Trophoblast cell (in vitro differentiated cells and primary cell): ENCODE measurements at regions not wholly inside any gene's neighbourhood (a gene's known extent, or its start where the extent isn't known, plus 50 kb on each side); places are given as distances from the start of the nearest gene placed in this dataset.
"Not testable (repeated sequence)": the region's sequence is repeated elsewhere in the genome, so short reads cannot be mapped to it uniquely, and the experiment has no call there.

Experiments used
- DNase-seq, 2 donors: peaks; one replicate each; pipeline ENCODE4 v3.0.0-alpha.2; 2016
- H2AFZ ChIP-seq: 2 replicates; pipeline ENCODE4 v1.6.1; 2013; ENCODE audit warnings: low read length, moderate library complexity, mild to moderate bottlenecking; ENCODE audit not compliant: insufficient read depth, poor library complexity
- H2AK5ac ChIP-seq: 2 replicates; pipeline ENCODE4 v1.6.1; 2013; ENCODE audit warnings: mild to moderate bottlenecking, low read length
- H2BK120ac ChIP-seq: 2 replicates; pipeline ENCODE4 v1.6.1; 2013; ENCODE audit warnings: low read length, mild to moderate bottlenecking, moderate library complexity; ENCODE audit not compliant: insufficient read depth, poor library complexity
- H2BK12ac ChIP-seq: 2 replicates; pipeline ENCODE4 v1.6.1; 2013; ENCODE audit warnings: mild to moderate bottlenecking, low read length, moderate library complexity
- H2BK5ac ChIP-seq: 2 replicates; pipeline ENCODE4 v1.6.1; 2013; ENCODE audit warnings: low read length, low read depth, moderate library complexity, mild to moderate bottlenecking; ENCODE audit not compliant: poor library complexity
- H3K14ac ChIP-seq: 2 replicates; pipeline ENCODE4 v1.6.1; 2013; ENCODE audit warnings: mild to moderate bottlenecking, low read length
- H3K18ac ChIP-seq: 2 replicates; pipeline ENCODE4 v1.6.1; 2013; ENCODE audit warnings: mild to moderate bottlenecking, low read length
- H3K23ac ChIP-seq: 2 replicates; pipeline ENCODE4 v1.6.1; 2013; ENCODE audit warnings: low read length
- H3K27ac ChIP-seq: 2 replicates; pipeline ENCODE4 v1.5.1; 2013; ENCODE audit warnings: low read depth, mild to moderate bottlenecking, inconsistent platforms, low read length, moderate library complexity
- H3K27me3 ChIP-seq: 2 replicates; pipeline ENCODE4 v1.6.1; 2013; ENCODE audit warnings: inconsistent platforms, mild to moderate bottlenecking, low read length, moderate library complexity; ENCODE audit not compliant: insufficient read depth
- H3K36me3 ChIP-seq, 2 experiments: 1 replicate in 1 of 2; 2 replicates in 1 of 2; pipeline ENCODE4 v1.6.1; 2013; ENCODE audit warnings: low read length in 2 of 2, mild to moderate bottlenecking in 2 of 2, moderate library complexity in 1 of 2; ENCODE audit not compliant: insufficient read depth in 2 of 2, control insufficient read depth in 1 of 2
- H3K4ac ChIP-seq: 2 replicates; pipeline ENCODE4 v1.6.1; 2013; ENCODE audit warnings: low read depth, mild to moderate bottlenecking, low read length, moderate library complexity
- H3K4me1 ChIP-seq, 2 experiments: 1 replicate in 1 of 2; 2 replicates in 1 of 2; pipeline ENCODE4 v1.6.1; 2013; ENCODE audit warnings: low read length in 2 of 2, mild to moderate bottlenecking in 2 of 2, moderate library complexity in 1 of 2; ENCODE audit not compliant: insufficient read depth in 2 of 2, control insufficient read depth in 1 of 2
- H3K4me2 ChIP-seq: 2 replicates; pipeline ENCODE4 v1.6.1; 2013; ENCODE audit warnings: inconsistent platforms, mild to moderate bottlenecking, low read length, moderate library complexity
- H3K4me3 ChIP-seq: 2 replicates; pipeline ENCODE4 v1.5.1; 2013; ENCODE audit warnings: mild to moderate bottlenecking, low read depth, low read length, inconsistent platforms
- H3K79me1 ChIP-seq: one replicate; pipeline ENCODE4 v1.6.1; 2013; ENCODE audit warnings: low read length
- H3K79me2 ChIP-seq: 2 replicates; pipeline ENCODE4 v1.6.1; 2013; ENCODE audit warnings: low read length, mild to moderate bottlenecking; ENCODE audit not compliant: control insufficient read depth, insufficient read depth, poor library complexity
- H3K9ac ChIP-seq: 2 replicates; pipeline ENCODE4 v1.6.1; 2013; ENCODE audit warnings: mild to moderate bottlenecking, low read length
- H3K9me3 ChIP-seq: 2 replicates; pipeline ENCODE4 v1.6.1; 2013; ENCODE audit warnings: low read depth, mild to moderate bottlenecking, control low read depth, inconsistent platforms, low read length; ENCODE audit not compliant: insufficient read depth
- H4K12ac ChIP-seq: 2 replicates; pipeline ENCODE4 v1.6.1; 2013; ENCODE audit warnings: low read depth, mild to moderate bottlenecking, low read length, moderate library complexity
- H4K8ac ChIP-seq: 2 replicates; pipeline ENCODE4 v1.6.1; 2013; ENCODE audit warnings: low read depth, mild to moderate bottlenecking, low read length, moderate library complexity
- H4K91ac ChIP-seq: one replicate; pipeline ENCODE4 v1.6.1; 2013; ENCODE audit warnings: low read depth, mild to moderate bottlenecking, low read length, moderate library complexity
- WGBS: extraction: QIAGEN DNeasy Blood & Tissue Kit; methylation state at CpG from one replicate; pipeline ENCODE4 v1.1.7; 2013; ENCODE audit warnings: missing lambda C conversion rate; ENCODE audit not compliant: insufficient read length, insufficient coverage; ENCODE audit errors: extremely low coverage; 5-methylcytosine and 5-hydroxymethylcytosine counted together

DNA sequence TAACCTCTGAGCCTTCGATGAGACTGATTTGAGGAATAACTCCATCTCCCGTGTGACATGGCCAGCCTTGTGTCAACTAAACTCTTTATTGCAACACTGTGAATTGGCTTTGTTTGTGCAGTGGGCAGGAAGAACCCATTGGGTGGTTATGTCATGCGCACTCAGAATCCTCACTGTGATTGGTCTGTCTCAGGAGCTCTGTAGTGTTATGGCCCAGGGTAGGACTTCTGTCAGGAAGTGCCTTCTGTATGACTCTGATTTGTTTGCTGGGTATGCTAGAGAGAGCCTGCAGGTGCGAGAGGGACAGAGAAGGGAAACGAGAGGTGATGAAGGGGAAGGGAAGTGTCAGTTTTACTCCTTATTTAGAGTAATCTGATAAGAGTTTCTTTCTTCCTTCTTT is 71.5 kb upstream of the DCD start:
- no peak overlapping the region for H3K9ac ChIP-seq
- H3K9me3 ChIP-seq = no peaks in the 10 kb centered on the region
- no peak overlapping the region for H2AFZ ChIP-seq
- H3K79me1 ChIP-seq = no peaks in the 10 kb centered on the region
- H3K23ac ChIP-seq = no peak overlapping the region
- H3K36me3 ChIP-seq = no peaks in the 10 kb centered on the region
- no peak overlapping the region for H2BK120ac ChIP-seq
- no peak overlapping the region for H3K27ac ChIP-seq
- H4K12ac ChIP-seq = no peak overlapping the region
- DNase-seq = no peak
- H2BK12ac ChIP-seq = no peak overlapping the region
- no peak overlapping the region for H3K4me3 ChIP-seq
- H3K27me3 ChIP-seq = no peaks in the 10 kb centered on the region
- no peak overlapping the region for H3K4ac ChIP-seq
- H3K4me2 ChIP-seq = no peak overlapping the region
- no CpG with 5 or more reads among the region's 5 CpGs for WGBS
- no peaks in the 10 kb centered on the region for H3K4me1 ChIP-seq
- no peak overlapping the region for H2BK5ac ChIP-seq
- H2AK5ac ChIP-seq = no peak overlapping the region
- no peak overlapping the region for H3K14ac ChIP-seq
- no peak overlapping the region for H4K8ac ChIP-seq
- H3K79me2 ChIP-seq = no peaks in the 10 kb centered on the region
- H4K91ac ChIP-seq = no peak overlapping the region
- H3K18ac ChIP-seq = no peak overlapping the region

- Histone ChIP-seq H3K9me3 (no peaks in the 10 kb centered on the region), H3K4me3 (no peak overlapping the region), H3K14ac (no peak overlapping the region), H2BK12ac (no peak overlapping the region), H4K12ac (no peak overlapping the region), H3K4me2 (no peak overlapping the region), H4K91ac (no peak overlapping the region), H3K27me3 (no peaks in the 10 kb centered on the region), H2AK5ac (no peak overlapping the region), H2AFZ (no peak overlapping the region), H3K9ac (no peak overlapping the region), H3K4me1 (no peaks in the 10 kb centered on the region), H3K23ac (no peak overlapping the region), H3K79me1 (no peaks in the 10 kb centered on the region), H2BK5ac (no peak overlapping the region), H4K8ac (no peak overlapping the region), H3K4ac (no peak overlapping the region), H3K79me2 (no peaks in the 10 kb centered on the region), H3K27ac (no peak overlapping the region), H2BK120ac (no peak overlapping the region), H3K18ac (no peak overlapping the region), H3K36me3 (no peaks in the 10 kb centered on the region)
- no peak for DNase-seq
- WGBS = no CpG with 5 or more reads among the region's 2 CpGs
Observed at GRCh38 chr12:54716261-54716660, 68.1 kb upstream of the DCD start.

- H3K79me1 ChIP-seq, H4K91ac ChIP-seq, DNase-seq, H3K23ac ChIP-seq, H2BK120ac ChIP-seq, H3K79me2 ChIP-seq, H2AK5ac ChIP-seq, H3K4me1 ChIP-seq, H4K12ac ChIP-seq, H4K8ac ChIP-seq, H2BK12ac ChIP-seq, H2AFZ ChIP-seq, H3K9ac ChIP-seq, H3K18ac ChIP-seq, H3K36me3 ChIP-seq, H2BK5ac ChIP-seq, H3K4ac ChIP-seq, H3K4me2 ChIP-seq, H3K27me3 ChIP-seq, H3K4me3 ChIP-seq, H3K14ac ChIP-seq, H3K27ac ChIP-seq, H3K9me3 ChIP-seq: not testable (repeated sequence)
- WGBS = no CpG with 5 or more reads among the region's 3 CpGs
Observed at GRCh38 chr12:54713876-54714275, 65.7 kb upstream of the DCD start.

DNA sequence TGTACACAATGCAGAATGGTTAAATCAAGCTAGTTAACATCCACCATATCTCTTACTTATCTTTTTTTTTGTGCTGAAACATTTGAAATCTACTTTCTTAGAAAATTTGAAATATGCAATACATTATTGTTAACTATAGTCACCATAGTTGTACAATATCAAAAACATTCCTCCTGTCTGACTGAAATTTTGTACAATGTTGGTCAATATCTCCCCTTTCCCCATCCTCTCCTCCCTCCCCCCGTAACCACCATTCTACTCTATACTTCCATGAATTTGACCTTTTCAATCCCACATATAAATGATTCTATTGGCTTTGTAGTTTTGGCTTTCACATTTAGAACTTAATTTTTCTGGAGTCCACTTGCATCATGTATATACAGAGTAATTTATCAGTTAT is 63.5 kb upstream of the DCD start:
- no peak overlapping the region for H2BK5ac ChIP-seq
- no peak overlapping the region for H3K4me3 ChIP-seq
- no peaks in the 10 kb centered on the region for H3K27me3 ChIP-seq
- no peak overlapping the region for H3K27ac ChIP-seq
- H3K4me1 ChIP-seq = no peaks in the 10 kb centered on the region
- H3K4ac ChIP-seq = no peak overlapping the region
- H2BK12ac ChIP-seq = no peak overlapping the region
- WGBS = no CpG with 5 or more reads among the region's 1 CpG
- no peak overlapping the region for H3K23ac ChIP-seq
- H2AFZ ChIP-seq = no peak overlapping the region
- H3K18ac ChIP-seq = no peak overlapping the region
- H3K14ac ChIP-seq = no peak overlapping the region
- H3K79me1 ChIP-seq = no peaks in the 10 kb centered on the region
- H2AK5ac ChIP-seq = no peak overlapping the region
- no peak overlapping the region for H3K9ac ChIP-seq
- H3K36me3 ChIP-seq = no peaks in the 10 kb centered on the region
- no peak overlapping the region for H2BK120ac ChIP-seq
- no peak overlapping the region for H4K8ac ChIP-seq
- no peaks in the 10 kb centered on the region for H3K79me2 ChIP-seq
- H3K9me3 ChIP-seq = no peaks in the 10 kb centered on the region
- H3K4me2 ChIP-seq = no peak overlapping the region
- no peak overlapping the region for H4K91ac ChIP-seq
- DNase-seq = peak in 1 of 2 donors; percentile 29
- H4K12ac ChIP-seq = no peak overlapping the region
